Heart right ventricle (tissue), 16 donors: ENCODE measurements at regions not wholly inside any gene's neighbourhood (a gene's known extent, or its start where the extent isn't known, plus 50 kb on each side); places are given as distances from the start of the nearest gene placed in this dataset.
"Not testable (repeated sequence)": the region's sequence is repeated elsewhere in the genome, so short reads cannot be mapped to it uniquely, and the experiment has no call there.

Source experiments
- ATAC-seq, 8 donors: fragments of 200-7000 bp; cut with Tn5 transposase; one replicate each; pipeline ENCODE4 v1.9.1; 2020; ENCODE audit warnings: mild to moderate bottlenecking in 8 of 8, moderate library complexity in 8 of 8, moderate number of reproducible peaks in 1 of 8
- DNase-seq, 2 donors: peaks; one replicate each; pipeline ENCODE4 v3.0.0-alpha.2; 2020
- H3K27ac ChIP-seq, 10 donors: fragments of 200-600 bp; sonication (generic) in 2 of 10; one replicate each; pipeline versions ENCODE4 v1.5.0 to v1.8.0; 2020 to 2022; ENCODE audit warnings: mild to moderate bottlenecking in 3 of 10
- H3K27me3 ChIP-seq, 7 donors: fragments of 200-600 bp; one replicate each; pipeline ENCODE4 v1.8.0; 2021 to 2022; ENCODE audit warnings: mild to moderate bottlenecking in 2 of 7
- H3K36me3 ChIP-seq, 9 donors: fragments of 200-600 bp; sonication (generic) in 1 of 9; one replicate each; pipeline versions ENCODE4 v1.5.0 to v1.8.0; 2020 to 2022; ENCODE audit warnings: mild to moderate bottlenecking in 2 of 9
- H3K4me1 ChIP-seq, 9 donors: fragments of 200-600 bp; sonication (generic) in 1 of 9; one replicate each; pipeline versions ENCODE4 v1.5.0 to v1.8.0; 2020 to 2022; ENCODE audit warnings: mild to moderate bottlenecking in 4 of 9
- H3K4me3 ChIP-seq, 10 donors: fragments of 200-600 bp; sonication (generic) in 2 of 10; one replicate each; pipeline versions ENCODE4 v1.5.0 to v1.8.0; 2020 to 2022; ENCODE audit warnings: mild to moderate bottlenecking in 7 of 10, moderate library complexity in 2 of 10
- H3K9me3 ChIP-seq, 11 donors: fragments of 200-600 bp in 10 of 11; sonication (generic) in 2 of 11; one replicate each; pipeline versions ENCODE4 v1.5.0 to v1.8.0; 2013 to 2022; ENCODE audit warnings: mild to moderate bottlenecking in 2 of 11, control low read depth in 1 of 11, moderate library complexity in 1 of 11
- CTCF ChIP-seq, 9 donors: fragments of 200-600 bp; sonication (generic) in 2 of 9; IDR thresholded peaks; one replicate each; pipeline versions ENCODE4 v1.5.0 to v1.8.0; 2021 to 2022; ENCODE audit warnings: antibody characterized with exemption in 9 of 9, mild to moderate bottlenecking in 5 of 9, moderate library complexity in 1 of 9
- WGBS, 2 donors: extraction: QIAGEN DNeasy Blood & Tissue Kit; methylation state at CpG; one replicate each; pipeline ENCODE4 v1.1.7; 2013; ENCODE audit warnings: inconsistent platforms in 1 of 2; 5-methylcytosine and 5-hydroxymethylcytosine counted together
- intact Hi-C, 10 donors: fragments of 100-400 bp; cut with DNase I; formaldehyde crosslinking; loops; one replicate each; pipeline versions ENCODE4 v1.11.1 to v1.14.2; 2022
- donor health status: Arrhythmogenic right ventricular cardiomyopathy.
- donor health status: ischemic (EF 13 %, LVEDD 7.1; RV severe dilation, severe dysfunction).
- donor health status: healthy with polysubstance abuse.
- donor health status: DM: no; HTN: yes; CAD: no.
- donor health status: DM: no; HTN: no; CAD: no.
- donor health status: ischemic (EF 25% LVEDD 6.9; RV normal size, moderate dysfunction).
- donor health status: ischemic (EF 25% LVEDD 5.7; RV mildly dilated, moderate dysfunction).
- donor health status: healthy.
- donor health status: DM: yes; HTN: yes; CAD: no.
- donor health status: Ischemic cardiomyopathy.
- donor health status: ischemic (EF 35%, LVEDD 5.7; RV mildly dilated, moderate dysfunction).
- donor health status: nonischemic (EF 11% LVEDD 7.7; RV severe dilation, severe dysfunction).
- donor health status: DM: yes; HTN: yes; CAD: no.
- donor health status: PGD.
- donor health status: ischemic (EF 29% LVEDD 5.4; RV normal size, mild dysfunction).
- donor health status: nonischemic (EF 23%, LVEDD 6.1; RV moderate dilation, normal function).

GRCh38 chr5:82986404-82986803 is 90.8 kb downstream of the TMEM167A start:
- Histone ChIP-seq H3K36me3 (no peaks in the 10 kb centered on the region), H3K4me1 (no peaks in the 10 kb centered on the region), H3K27ac (no peak overlapping the region), H3K4me3 (no peak overlapping the region), H3K27me3 (no peaks in the 10 kb centered on the region), H3K9me3 (peaks cover 0 to 4% (median 0%) of the 10 kb centered on the region in 11 donors)
- ATAC-seq = no peak
- no peak for DNase-seq
- intact Hi-C loops = no loop called here
- TF ChIP-seq CTCF (IDR thresholded peaks at IDR 0.05) = no peak

GRCh38 chr5:82985763-82986162 is 91.4 kb downstream of the TMEM167A start:
- TF ChIP-seq CTCF (IDR thresholded peaks at IDR 0.05) = no peak
- ATAC-seq = no peak

GRCh38 chr5:82984786-82985735 is 92.1 kb downstream of the TMEM167A start:
- no peak for TF ChIP-seq CTCF (IDR thresholded peaks at IDR 0.05)
- no peak for ATAC-seq
- Histone ChIP-seq H3K27me3 (no peaks in the 10 kb centered on the region), H3K27ac (no peak overlapping the region), H3K4me3 (no peak overlapping the region), H3K4me1 (no peaks in the 10 kb centered on the region), H3K36me3 (no peaks in the 10 kb centered on the region), H3K9me3 (peaks cover 0 to 4% (median 0%) of the 10 kb centered on the region in 11 donors)
- no peak for DNase-seq
- WGBS, 2 donors = 58 to 60% methylated on average over 10 of the region's 10 CpGs
- intact Hi-C loops = no loop called here

More at GRCh38 chr5:82985763-82986162, 91.4 kb downstream of the TMEM167A start:
- Histone ChIP-seq H3K27me3 (no peaks in the 10 kb centered on the region), H3K4me3 (no peak overlapping the region), H3K27ac (no peak overlapping the region), H3K36me3 (no peaks in the 10 kb centered on the region), H3K4me1 (no peaks in the 10 kb centered on the region), H3K9me3 (peaks cover 0 to 4% (median 0%) of the 10 kb centered on the region in 11 donors)
- intact Hi-C loops = no loop called here
- DNase-seq = no peak
- WGBS, 2 donors = 68 to 78% methylated on average over 2 of the region's 2 CpGs

- TF ChIP-seq CTCF (IDR thresholded peaks at IDR 0.05) = no peak
- Histone ChIP-seq H3K36me3 (no peaks in the 10 kb centered on the region), H3K27me3 (no peaks in the 10 kb centered on the region), H3K9me3 (peaks cover 0 to 4% (median 0%) of the 10 kb centered on the region in 11 donors), H3K4me1 (no peaks in the 10 kb centered on the region), H3K4me3 (no peak overlapping the region), H3K27ac (no peak overlapping the region)
- intact Hi-C loops = no loop called here
- ATAC-seq (no peak), DNase-seq (no peak)
- WGBS, 2 donors = 89 to 100% methylated on average over 2 of the region's 2 CpGs
These were observed 94.3 kb downstream of the TMEM167A start for GRCh38 chr5:82982846-82983245.

- ATAC-seq, intact Hi-C loops, H3K4me1 ChIP-seq, H3K36me3 ChIP-seq, H3K4me3 ChIP-seq, DNase-seq, H3K27me3 ChIP-seq, H3K27ac ChIP-seq: not testable (repeated sequence)
- H3K9me3 ChIP-seq = peaks cover 0 to 37% (median 6%) of the 10 kb centered on the region in 11 donors
These were observed 100.3 kb downstream of the TMEM167A start for GRCh38 chr5:82976887-82977286.
